ENCODE measurements at regions not wholly inside any gene's neighbourhood (a gene's known extent, or its start where the extent isn't known, plus 50 kb on each side); places are given as distances from the start of the nearest gene placed in this dataset.

GRCh38 chr9:16174915-16175314, 622.1 kb downstream of the CCDC171 start:
- in situ Hi-C loops (cut with HindIII; ENCODE audit: low sequenced_read_pairs): no loop called here

DNA sequence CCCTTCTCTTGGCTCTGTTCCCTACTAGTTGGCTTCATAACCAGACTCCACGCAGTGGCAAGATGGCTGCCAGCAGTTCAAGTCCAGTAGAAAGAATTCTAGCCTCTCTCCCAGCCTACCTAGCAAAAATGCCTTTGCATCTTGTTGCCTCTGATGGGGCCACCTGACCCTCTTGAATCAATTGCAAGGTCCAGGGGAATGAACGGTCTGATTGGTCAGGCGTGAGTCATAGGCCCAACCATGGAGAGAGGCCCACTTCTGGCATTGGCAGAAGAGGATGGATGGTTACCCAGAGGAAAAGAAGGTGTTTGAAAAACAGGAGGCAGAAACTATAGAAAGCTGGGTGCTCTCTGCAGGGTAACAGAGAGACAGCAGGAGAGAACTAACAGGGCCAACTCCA, 622.6 kb downstream of the CCDC171 start:
- in situ Hi-C loops (cut with HindIII; ENCODE audit: low sequenced_read_pairs): no loop called here
- no peak for DNase-seq (ENCODE audit: low read depth, low spot score)
- H3K4me3 ChIP-seq (ENCODE audit: low read depth, low read length): no peak overlapping the region
- TF ChIP-seq, protein P1, sequence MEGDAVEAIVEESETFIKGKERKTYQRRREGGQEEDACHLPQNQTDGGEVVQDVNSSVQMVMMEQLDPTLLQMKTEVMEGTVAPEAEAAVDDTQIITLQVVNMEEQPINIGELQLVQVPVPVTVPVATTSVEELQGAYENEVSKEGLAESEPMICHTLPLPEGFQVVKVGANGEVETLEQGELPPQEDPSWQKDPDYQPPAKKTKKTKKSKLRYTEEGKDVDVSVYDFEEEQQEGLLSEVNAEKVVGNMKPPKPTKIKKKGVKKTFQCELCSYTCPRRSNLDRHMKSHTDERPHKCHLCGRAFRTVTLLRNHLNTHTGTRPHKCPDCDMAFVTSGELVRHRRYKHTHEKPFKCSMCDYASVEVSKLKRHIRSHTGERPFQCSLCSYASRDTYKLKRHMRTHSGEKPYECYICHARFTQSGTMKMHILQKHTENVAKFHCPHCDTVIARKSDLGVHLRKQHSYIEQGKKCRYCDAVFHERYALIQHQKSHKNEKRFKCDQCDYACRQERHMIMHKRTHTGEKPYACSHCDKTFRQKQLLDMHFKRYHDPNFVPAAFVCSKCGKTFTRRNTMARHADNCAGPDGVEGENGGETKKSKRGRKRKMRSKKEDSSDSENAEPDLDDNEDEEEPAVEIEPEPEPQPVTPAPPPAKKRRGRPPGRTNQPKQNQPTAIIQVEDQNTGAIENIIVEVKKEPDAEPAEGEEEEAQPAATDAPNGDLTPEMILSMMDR (IDR thresholded peaks at IDR 0.05; ENCODE audit: low read depth, low read length): no peak

More at GRCh38 chr9:16174915-16175314, 622.1 kb downstream of the CCDC171 start:
- no peak for DNase-seq (ENCODE audit: low read depth, low spot score)
- H3K4me3 ChIP-seq (ENCODE audit: low read depth, low read length): no peak overlapping the region
- TF ChIP-seq, protein P1 (IDR thresholded peaks at IDR 0.05; ENCODE audit: low read depth, low read length): no peak

GRCh38 chr9:16178294-16178693, 625.5 kb downstream of the CCDC171 start:
- DNase-seq (ENCODE audit: low read depth, low spot score): no peak
- in situ Hi-C loops (cut with HindIII; ENCODE audit: low sequenced_read_pairs): no loop called here

GRCh38 chr9:16179566-16179965, 626.7 kb downstream of the CCDC171 start:
- DNase-seq (ENCODE audit: low read depth, low spot score): no peak
- TF ChIP-seq, protein P1 (IDR thresholded peaks at IDR 0.05; ENCODE audit: low read depth, low read length): no peak
- no peak overlapping the region for H3K4me3 ChIP-seq (ENCODE audit: low read depth, low read length)
- in situ Hi-C loops (cut with HindIII; ENCODE audit: low sequenced_read_pairs): no loop called here

More at GRCh38 chr9:16178294-16178693, 625.5 kb downstream of the CCDC171 start:
- H3K4me3 ChIP-seq (ENCODE audit: low read depth, low read length): no peak overlapping the region
- TF ChIP-seq, protein P1 (IDR thresholded peaks at IDR 0.05; ENCODE audit: low read depth, low read length): no peak

- no peak overlapping the region for H3K4me3 ChIP-seq (ENCODE audit: low read depth, low read length)
- in situ Hi-C loops (cut with HindIII; ENCODE audit: low sequenced_read_pairs): no loop called here
- TF ChIP-seq, protein P1 (IDR thresholded peaks at IDR 0.05; ENCODE audit: low read depth, low read length): no peak
- DNase-seq (ENCODE audit: low read depth, low spot score): no peak
Measured at GRCh38 chr9:16180091-16180490, 627.2 kb downstream of the CCDC171 start.

- TF ChIP-seq, protein P1 (IDR thresholded peaks at IDR 0.05; ENCODE audit: low read depth, low read length): no peak
- no peak overlapping the region for H3K4me3 ChIP-seq (ENCODE audit: low read depth, low read length)
- in situ Hi-C loops (cut with HindIII; ENCODE audit: low sequenced_read_pairs): no loop called here
- peak; percentile 77 for DNase-seq (ENCODE audit: low read depth, low spot score)
Measured at GRCh38 chr9:16180546-16180945, 627.7 kb downstream of the CCDC171 start.

GRCh38 chr9:16181539-16181938, 628.7 kb downstream of the CCDC171 start:
- DNase-seq (ENCODE audit: low read depth, low spot score): no peak
- H3K4me3 ChIP-seq (ENCODE audit: low read depth, low read length): no peak overlapping the region
- in situ Hi-C loops (cut with HindIII; ENCODE audit: low sequenced_read_pairs): no loop called here
- TF ChIP-seq, protein P1 (IDR thresholded peaks at IDR 0.05; ENCODE audit: low read depth, low read length): no peak

Measured in astrocyte of the spinal cord (primary cell).